HG03103 (cell line): ENCODE measurements at regions not wholly inside any gene's neighbourhood (a gene's known extent, or its start where the extent isn't known, plus 50 kb on each side); places are given as distances from the start of the nearest gene placed in this dataset.
"Not testable (repeated sequence)": the region's sequence is repeated elsewhere in the genome, so short reads cannot be mapped to it uniquely, and the experiment has no call there.

Experiments
- ATAC-seq: cut with Tn5 transposase; IDR thresholded peaks from one replicate; pipeline ENCODE4 v1.9.1; 2021; ENCODE audit warnings: low read depth; ENCODE audit not compliant: unreplicated experiment

DNA sequence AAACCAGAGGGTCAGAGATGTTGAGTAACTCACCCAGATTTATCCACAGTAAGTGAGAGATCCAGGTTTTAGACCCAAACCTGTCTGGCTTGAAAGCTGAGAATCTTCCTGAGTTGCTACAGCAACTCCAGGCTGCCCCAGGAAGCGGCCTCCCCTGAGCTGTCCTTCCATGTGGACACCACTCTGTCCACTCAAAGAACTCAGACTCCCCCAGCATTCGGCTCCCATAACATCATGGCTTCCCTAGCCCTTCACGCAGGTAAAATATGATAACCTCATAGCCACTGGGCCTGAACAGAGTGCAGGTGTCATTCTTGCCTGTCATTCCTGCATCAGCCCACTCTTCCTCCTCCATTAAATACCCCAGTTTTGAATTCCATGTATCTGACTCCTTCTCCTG, 657.8 kb downstream of the TBC1D22A start:
- ATAC-seq: no peak

DNA sequence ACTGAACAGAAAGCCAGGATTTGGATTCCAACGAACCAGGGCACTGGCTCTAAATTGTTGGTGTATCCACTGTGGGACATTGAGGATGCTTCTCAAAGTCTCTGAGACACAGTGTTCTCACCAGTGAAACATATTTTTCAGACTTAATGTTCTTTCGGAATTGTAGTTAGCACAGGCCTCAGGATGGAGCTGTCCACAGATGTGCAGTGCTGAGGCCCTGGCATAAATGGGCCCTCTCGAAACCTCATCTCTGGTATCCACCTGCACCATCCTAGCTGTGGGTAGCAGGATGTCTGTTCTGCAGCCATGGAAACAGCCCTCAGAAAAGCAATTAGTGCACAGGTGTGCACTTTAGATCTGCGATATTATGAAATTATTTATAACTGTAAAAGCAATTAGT, 656.8 kb downstream of the TBC1D22A start:
- no peak for ATAC-seq

DNA sequence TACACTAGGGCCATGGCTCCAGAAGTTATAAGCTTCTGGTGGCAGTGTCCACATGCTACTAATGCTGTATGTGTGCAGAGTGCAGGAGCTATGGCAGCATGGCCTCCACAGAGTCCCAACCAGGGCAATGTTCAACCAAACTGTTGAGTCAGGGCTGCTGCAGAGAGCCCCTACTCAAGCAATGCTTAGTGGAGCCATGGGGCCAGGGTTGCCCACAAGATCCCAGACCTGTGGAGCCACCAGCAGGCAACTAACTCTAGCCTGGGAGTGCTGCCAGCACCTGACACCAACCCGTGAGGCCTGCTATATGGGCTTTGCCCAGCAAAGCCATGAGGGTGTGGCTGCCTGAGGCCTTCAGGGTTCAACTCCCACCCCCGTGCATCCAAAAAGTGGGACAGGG, 655.2 kb downstream of the TBC1D22A start:
- no peak for ATAC-seq

DNA sequence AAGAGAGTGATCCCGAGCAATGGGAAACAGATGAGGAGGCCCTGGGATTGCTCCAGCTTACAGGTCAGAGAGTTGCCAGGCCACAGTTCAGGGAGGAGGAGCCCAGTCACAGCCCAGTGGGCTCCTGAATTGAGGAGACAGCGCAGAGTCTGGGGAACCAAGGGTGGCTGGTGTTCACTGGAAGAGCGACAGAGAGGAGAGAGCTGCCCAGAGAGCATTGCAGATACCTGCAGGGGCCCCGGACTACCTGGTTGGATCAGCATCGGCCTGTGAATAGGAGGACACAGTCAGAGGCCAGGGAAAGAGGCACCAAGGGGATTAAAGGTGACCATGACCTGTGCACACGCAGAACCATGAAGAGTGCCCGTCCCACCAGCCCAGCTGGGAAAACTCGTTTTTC, 648.6 kb downstream of the TBC1D22A start:
- ATAC-seq: no peak

DNA sequence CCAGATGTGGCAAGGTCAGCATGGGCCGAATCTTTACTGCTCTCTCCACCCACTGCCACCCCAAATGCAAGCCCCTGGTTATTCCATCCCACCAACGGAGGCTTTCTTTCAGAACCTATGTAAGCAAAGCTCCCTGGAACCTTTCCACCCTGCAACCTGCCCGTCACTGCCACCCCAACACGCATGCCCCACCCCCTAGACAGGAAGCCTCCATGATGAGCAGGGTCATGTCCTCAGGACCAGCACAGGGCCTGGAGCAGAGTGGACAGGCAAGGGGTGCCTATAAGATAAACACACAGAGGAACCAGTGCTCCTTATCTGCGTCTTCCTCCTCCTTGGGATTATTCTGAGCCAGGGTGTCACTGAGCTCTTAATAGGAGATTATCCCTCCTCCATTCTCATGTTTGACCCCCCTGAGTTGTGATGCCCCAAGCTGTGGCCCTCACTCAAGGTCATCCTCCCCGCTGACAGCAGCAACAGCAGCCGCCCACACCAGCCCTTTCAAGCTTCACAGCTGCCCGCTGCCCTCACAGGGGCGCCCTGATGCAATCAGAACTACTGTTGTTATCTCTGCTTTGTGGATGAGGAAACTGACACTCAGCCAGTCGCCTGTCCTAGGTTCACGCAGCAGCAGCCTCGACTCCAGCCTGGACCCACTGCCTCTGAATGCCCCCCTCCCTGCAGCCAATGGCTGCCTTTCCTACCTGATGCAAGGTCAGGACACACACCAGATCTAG, 647.3 kb downstream of the TBC1D22A start:
- no peak for ATAC-seq

DNA sequence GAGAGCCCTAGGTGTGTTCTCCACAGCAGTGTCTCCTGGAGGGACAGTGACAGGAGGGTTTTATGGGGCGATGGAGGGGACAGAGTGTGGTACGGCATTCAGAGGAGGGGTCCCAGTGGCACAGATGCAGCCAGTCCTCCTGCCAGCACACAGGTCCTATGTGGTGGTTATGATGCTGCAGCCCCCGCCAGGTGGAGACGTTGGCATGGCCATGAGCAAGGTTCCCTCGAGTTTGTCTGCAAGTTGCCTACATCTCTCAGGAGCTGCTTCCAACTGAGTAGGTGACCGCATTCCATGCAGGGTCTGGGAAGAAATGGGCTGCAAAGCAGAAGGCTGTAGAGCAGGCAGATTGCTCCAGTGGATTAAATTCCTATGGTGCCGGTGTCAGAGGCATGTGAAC, 646.0 kb downstream of the TBC1D22A start:
- ATAC-seq: no peak

DNA sequence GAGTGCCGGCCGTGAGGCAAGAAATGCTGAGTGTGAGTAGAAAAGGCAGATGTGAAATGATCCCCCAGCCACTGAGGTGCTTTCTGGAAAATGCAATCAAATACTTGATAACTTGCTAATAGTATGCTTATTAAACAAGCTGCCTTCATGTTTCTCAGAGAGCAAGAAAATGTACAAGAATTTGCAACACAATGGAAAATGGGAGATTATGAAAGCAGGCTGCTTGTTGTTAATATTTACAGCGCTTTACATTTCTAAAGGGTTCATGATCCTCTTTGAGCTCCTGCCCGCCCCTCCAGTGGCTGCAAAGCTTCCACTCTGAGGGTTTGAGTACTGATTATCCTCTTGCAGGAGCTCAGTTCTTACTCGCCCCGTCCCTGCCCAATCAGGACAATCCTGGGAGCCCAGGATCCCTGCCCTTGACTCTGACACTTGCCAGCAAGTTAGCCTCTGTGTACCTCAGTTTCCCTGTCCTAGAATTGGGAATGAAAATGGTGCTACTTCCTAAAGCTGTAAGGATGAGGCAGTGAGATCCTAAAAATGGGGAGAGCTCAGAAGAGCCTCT, 645.1 kb downstream of the TBC1D22A start:
- ATAC-seq: no peak

DNA sequence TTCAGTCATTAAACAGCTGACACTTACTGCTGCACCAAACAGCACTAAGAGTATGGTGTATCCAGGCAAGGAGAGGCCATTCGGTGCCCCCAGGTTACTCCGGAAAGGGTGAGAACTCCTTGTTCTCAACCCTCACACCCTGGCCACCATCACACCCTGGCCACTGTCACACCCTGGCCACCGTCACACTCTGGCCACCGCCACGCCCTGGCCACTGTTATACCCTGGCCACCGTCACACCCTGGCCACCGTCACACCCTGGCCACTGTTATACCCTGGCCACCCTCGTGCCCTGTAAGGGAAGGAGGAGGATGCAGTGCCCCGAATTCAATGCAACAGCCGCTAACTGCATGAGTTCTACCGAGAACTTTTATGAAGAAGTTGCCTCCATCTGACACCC, 644.4 kb downstream of the TBC1D22A start:
- no peak for ATAC-seq

DNA sequence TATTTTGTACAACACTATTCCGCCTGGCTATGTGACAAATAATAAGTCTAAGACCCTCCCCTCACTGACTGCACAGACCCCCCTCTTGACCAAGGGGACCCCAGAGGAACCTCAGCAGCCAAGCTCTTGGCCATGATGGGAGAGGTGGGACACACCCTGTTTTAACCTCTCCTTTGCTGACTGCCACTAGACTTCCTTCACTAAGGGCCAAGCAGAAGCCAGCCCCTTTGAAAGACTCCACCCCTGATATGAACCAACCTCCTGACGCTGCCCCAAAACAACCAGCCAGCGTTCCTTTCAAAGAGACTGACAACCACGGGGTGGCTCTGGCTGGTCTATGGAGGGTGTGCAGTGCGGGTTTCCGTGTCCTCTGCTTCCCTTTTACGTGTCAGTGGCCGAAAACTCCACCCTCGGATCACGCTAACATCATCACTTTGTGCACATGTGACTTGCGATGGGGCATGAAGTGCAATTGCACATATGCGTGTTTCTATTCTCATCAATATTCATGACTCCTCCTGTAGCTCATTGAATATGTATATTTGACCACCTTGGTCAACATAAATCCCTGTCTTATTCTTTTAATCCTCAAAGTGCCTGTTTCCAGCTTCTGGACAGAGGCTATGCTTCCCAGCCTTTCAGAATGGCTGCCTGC, 643.9 kb downstream of the TBC1D22A start:
- ATAC-seq: no peak

DNA sequence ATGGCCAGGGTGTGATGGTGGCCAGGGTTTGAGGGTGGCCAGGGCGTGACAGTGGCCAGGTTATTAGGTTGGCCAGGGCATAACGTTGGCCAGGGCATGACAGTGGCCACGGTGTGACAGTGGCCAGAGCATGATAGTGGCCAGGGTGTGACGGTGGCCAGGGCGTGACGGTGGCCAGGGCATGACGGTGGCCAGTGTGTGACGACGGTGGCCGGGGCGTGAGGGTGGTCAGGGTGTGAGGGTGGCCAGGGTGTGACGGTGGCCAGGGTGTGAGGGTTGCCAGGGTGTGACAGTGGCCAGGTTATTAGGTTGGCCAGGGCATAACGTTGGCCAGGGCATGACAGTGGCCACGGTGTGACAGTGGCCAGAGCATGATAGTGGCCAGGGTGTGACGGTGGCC, 642.8 kb downstream of the TBC1D22A start:
- not testable (repeated sequence) for ATAC-seq

DNA sequence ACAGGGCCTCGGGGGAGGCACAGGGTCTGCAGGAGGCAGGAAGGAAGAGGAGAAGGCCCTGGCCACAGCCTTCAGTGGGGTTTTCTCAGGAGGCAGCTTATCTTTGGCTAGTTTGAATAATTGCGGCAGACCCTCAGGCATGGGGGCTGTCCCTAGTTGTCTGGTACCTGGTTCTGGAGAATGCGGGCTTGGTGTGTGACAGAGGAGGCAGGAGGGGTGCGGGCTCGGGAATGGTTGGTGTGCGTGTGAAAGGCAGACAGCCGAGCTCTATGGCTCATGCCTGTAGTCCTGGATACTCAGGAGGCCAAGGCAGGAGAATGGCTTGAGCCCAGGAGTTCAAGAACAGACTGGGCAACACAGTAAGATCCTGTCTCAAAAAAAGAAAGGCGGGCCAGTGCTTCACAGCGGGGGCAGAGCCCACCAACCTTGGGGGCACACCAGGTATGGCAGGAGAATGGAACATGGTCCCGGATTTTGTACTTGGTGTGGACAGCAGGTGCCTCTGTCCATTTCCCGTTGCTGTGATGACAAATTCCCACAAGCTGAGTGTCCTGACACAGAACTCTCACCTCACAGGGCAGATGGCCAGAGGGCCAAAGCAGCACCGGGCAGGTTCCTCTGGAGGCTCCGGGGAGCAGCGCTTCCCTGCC, 640.6 kb downstream of the TBC1D22A start:
- ATAC-seq: no peak

DNA sequence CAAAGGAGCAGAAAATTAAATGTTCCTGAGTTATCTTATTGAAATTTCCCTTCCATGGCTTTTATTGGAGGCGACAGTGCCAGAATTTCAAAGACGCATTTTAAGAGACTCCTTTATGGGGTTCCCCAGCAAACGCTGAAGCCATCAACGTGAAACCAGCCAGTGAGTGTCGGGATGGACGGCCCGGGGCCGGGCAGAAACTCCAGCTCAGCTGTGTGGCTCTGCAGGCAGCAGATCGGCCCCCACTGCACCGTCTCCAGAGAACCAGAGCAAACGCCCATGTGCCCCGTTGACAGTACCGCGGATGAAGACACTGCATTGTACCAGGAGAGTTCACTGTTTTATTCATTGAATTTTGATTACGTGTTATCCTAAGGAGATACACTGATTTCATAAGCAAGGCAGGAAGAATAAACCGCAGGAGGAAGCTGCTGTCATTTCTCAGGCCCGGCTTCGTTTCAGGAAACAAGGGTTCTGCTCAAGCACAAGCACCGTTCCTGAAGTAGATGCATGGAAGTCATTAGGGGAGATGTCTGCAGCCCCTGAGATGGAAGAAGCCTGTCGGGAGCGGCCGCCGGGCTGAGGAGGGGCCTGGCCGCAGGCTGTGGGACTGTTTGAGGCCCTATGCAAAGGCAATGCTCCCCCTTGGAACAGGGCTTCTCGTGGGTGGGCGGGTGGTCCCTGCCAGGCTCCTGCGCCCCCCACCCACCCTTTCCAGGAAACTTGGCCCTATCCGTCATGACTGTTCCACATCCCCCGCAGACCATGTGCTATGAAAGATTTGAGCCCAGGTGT, 639.7 kb downstream of the TBC1D22A start:
- ATAC-seq: no peak

DNA sequence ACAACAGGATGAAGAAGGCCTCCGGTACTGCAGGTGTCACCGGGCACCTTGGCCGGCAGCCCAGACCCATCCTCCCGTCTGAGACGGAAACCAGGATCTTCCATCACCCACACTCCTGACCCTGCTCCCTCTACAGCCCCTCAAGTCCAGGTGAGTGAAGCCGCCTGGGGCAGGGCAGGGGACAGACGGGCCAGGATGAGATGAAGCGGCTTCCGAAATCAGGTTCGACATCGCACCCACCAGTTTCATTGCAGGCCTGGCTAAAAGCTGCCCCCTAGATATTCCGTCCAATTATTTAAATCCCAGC, 639.1 kb downstream of the TBC1D22A start:
- ATAC-seq: no peak

DNA sequence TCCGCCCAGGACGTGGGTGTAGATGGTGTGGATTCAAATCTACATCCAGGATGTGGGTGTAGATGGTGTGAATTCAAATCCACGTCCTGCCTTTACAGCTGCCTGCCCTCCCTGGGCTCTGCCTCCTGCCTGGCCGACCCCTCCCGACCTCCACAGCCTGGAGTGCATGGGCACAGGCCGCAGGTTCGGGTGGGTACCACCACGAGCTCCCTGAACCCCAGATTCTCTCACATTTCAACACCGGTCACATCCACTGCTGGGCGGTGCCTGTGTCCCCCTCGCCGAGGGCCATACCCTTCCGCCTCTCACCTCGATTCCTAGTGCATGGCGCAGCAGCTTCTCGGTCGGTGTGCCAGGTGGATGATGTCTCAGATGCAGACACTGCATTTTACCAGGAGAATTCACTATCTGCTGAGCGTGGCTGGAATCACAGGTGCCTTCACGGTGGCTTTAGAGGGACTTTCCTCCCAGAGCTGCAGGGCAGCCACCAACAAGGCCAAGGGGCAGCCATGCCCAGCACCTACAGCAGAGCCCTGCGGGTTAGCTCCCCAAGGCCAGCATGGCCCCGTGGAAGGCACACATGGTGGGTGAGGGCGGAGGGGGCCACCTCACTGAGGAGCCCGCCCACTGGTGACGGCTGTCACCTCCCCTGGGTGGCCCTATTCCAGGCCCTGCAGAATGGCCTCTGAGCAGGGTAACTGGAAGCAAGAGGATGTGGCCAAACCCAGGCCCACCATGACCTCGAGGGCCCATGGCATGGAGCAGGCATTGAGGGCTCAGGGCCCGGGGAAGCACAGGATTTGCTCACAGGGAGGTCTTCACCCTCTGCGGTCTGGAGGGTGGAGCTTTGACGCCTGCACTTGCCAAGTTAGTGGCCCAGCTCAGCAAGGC, 638.5 kb downstream of the TBC1D22A start:
- ATAC-seq: no peak

DNA sequence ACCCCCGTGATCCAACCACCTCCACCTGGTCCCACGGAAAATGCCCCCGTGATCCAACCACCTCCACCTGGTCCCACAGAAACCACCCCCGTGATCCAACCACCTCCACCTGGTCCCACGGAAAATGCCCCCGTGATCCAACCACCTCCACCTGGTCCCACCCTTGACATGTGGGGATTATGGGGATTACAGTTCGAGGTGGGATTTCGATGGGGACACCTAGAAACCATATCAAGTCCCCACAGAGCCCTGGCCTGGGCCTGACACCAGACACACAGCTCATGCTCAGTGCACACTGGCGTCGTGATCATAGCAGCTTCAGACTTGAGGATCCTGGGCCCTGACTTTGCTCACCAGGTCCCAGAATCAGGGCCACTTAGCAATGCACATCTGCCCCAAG, 637.7 kb downstream of the TBC1D22A start:
- not testable (repeated sequence) for ATAC-seq

DNA sequence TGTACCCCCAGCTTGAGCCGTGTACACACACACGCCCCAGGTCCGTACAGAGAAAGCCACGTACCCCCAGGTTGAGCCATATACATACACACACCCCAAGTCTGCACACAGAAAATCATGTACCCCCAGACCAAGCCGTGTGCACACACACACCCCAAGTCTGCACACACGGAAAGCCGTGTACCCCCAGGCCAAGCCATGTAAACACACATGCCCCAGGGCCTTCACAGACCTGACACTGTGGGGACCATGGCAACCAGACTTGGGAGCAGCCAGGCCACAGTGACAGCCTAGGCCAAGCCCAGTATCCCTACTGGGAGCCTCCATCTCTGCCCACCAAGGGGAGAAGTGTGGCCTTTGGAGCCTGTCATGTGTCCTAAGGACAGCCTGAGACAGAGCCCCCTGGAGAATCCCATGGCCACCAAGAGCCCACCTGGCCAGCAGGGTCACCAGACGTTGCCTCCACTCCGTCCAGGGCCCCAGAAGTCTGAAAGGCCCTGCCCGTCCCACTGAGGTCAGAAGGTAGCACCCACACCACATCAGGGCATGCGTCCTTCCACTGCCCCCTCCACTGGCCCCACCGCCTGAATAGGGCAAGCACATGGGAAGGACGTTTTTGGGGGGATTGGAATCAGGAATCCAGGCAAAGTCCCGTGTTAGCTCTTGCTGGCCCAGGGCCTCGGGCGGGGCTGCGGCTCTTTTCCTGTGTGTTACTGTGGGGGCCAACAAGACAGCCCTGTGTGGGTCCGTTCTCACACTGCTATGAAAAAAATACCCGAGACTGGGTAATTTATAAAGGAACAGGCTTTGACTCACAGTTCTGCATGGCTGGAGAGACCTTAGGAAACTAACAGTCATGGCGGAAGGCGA, 636.7 kb downstream of the TBC1D22A start:
- ATAC-seq: no peak

DNA sequence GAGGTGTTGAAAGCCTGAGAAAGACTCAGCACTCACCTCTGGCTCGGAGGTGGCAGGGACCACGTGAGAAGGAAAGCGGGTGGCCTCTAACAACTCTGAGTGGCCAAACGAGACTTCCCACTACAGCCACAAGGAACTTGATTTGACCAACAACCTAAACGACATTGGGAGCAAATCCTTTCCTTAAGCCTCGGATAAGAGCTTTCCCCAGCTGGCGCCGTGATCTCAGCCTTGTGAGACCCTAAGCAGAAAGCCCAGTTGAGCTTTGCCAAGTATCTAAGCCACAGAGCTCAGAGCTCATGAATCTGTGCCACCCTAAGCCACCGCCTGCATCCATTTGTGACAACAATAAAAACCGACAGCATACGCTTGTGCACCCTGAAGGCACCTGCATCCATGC, 636.0 kb downstream of the TBC1D22A start:
- no peak for ATAC-seq

DNA sequence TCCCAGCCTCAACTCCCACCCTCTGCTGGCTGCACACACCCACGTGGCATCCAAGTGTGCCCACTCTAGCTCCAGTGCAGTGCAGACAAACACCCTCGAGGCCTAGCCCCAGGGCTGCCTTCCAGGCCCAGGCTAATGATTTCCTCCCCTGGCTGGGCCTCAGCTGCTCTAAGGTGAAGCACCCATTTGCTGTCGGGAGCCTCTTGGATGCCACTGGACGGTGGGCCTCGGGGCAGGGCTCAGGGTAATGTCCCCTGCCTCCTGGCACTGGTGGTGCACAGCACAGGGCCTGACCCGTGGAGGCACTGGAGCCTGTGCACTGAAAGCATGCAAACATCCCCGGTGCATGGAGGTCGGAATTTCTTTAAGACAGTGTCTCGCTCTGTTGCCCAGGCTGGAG, 635.2 kb downstream of the TBC1D22A start:
- ATAC-seq: no peak

DNA sequence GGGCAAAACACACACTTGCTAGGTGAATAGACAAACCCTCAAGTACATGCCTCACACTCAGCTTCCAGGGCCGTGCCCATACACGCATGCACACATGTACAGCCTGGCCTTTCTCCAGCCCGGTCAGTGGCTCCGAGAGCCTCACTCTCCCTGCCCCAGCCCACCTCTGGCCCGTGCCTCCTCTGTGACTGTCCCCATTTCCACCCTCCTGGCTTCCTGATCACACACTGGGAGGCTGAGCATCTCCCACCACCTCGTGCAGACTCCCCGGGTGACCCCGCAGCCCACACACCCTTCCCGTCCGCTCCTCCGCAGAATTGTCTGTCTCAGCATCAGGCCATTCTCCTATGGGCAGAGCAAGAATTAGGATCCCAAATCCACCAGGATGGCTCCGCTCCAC, 634.1 kb downstream of the TBC1D22A start:
- no peak for ATAC-seq
